HG02970 (cell line): ENCODE measurements at regions not wholly inside any gene's neighbourhood (a gene's known extent, or its start where the extent isn't known, plus 50 kb on each side); places are given as distances from the start of the nearest gene placed in this dataset.

Source experiments
- ATAC-seq: cut with Tn5 transposase; IDR thresholded peaks from one replicate; pipeline ENCODE4 v1.9.1; 2021; ENCODE audit warnings: mild to moderate bottlenecking, moderate library complexity, moderate number of reproducible peaks; ENCODE audit not compliant: unreplicated experiment, low FRiP score

- no peak for ATAC-seq
Observed at GRCh38 chr17:12519956-12520594, 145.6 kb upstream of the MYOCD start.

- no peak for ATAC-seq
Observed at GRCh38 chr17:12521416-12521815, 144.3 kb upstream of the MYOCD start.

GRCh38 chr17:12522336-12522735 lies 143.4 kb upstream of the MYOCD start:
- no peak for ATAC-seq

- no peak for ATAC-seq
Observed at GRCh38 chr17:12522743-12523183, 142.9 kb upstream of the MYOCD start.

- no peak for ATAC-seq
Observed at GRCh38 chr17:12523244-12523643, 142.4 kb upstream of the MYOCD start.

- ATAC-seq: no peak
Observed at GRCh38 chr17:12528036-12528435, 137.7 kb upstream of the MYOCD start.

- no peak for ATAC-seq
Observed at GRCh38 chr17:12530161-12530560, 135.5 kb upstream of the MYOCD start.

GRCh38 chr17:12536021-12536420 lies 129.7 kb upstream of the MYOCD start:
- ATAC-seq: no peak

GRCh38 chr17:12536472-12536871 lies 129.2 kb upstream of the MYOCD start:
- ATAC-seq: no peak

GRCh38 chr17:12537436-12537835 lies 128.3 kb upstream of the MYOCD start:
- ATAC-seq: no peak

GRCh38 chr17:12538003-12538402 lies 127.7 kb upstream of the MYOCD start:
- no peak for ATAC-seq

- ATAC-seq: peak; percentile 56
Observed at GRCh38 chr17:12545877-12546513, 119.7 kb upstream of the MYOCD start.

- ATAC-seq: no peak
Observed at GRCh38 chr17:12546983-12547382, 118.7 kb upstream of the MYOCD start.

- no peak for ATAC-seq
Observed at GRCh38 chr17:12547831-12548230, 117.9 kb upstream of the MYOCD start.

GRCh38 chr17:12548558-12548957 lies 117.1 kb upstream of the MYOCD start:
- no peak for ATAC-seq

GRCh38 chr17:12549499-12550041 lies 116.1 kb upstream of the MYOCD start:
- no peak for ATAC-seq

- ATAC-seq: no peak
Observed at GRCh38 chr17:12553625-12554024, 112.1 kb upstream of the MYOCD start.

GRCh38 chr17:12554251-12554650 lies 111.4 kb upstream of the MYOCD start:
- no peak for ATAC-seq

GRCh38 chr17:12566291-12566690 lies 99.4 kb upstream of the MYOCD start:
- no peak for ATAC-seq

GRCh38 chr17:12567077-12568053 lies 98.3 kb upstream of the MYOCD start:
- ATAC-seq: no peak
